OCI-LY3 (cell line): ENCODE measurements at regions not wholly inside any gene's neighbourhood (a gene's known extent, or its start where the extent isn't known, plus 50 kb on each side); places are given as distances from the start of the nearest gene placed in this dataset.

Source experiments
- H2AFZ ChIP-seq: fragments of 200-600, 300-600 bp; shearing (Covaris generic); 2 replicates; pipeline ENCODE4 v1.6.0; 2014; ENCODE audit warnings: antibody characterized with exemption, low read depth, low read length
- H3K27ac ChIP-seq: fragments of 200-600, 300-600 bp; sonication (generic); 2 replicates; pipeline ENCODE4 v1.5.1; 2014; ENCODE audit warnings: mild to moderate bottlenecking, low read length, moderate library complexity, mixed read lengths
- H3K27me3 ChIP-seq: fragments of 200-600, 300-600 bp; sonication (generic); 2 replicates; pipeline ENCODE4 v1.6.1; 2014; ENCODE audit warnings: low read depth, low read length, mixed read lengths
- H3K36me3 ChIP-seq: fragments of 200-600, 300-600 bp; sonication (generic); replicated peaks from 2 replicates; pipeline ENCODE3; 2014; ENCODE audit warnings: low read depth, low read length, mixed read lengths
- H3K4me1 ChIP-seq: fragments of 300-600, 200-600 bp; sonication (generic); 2 replicates; pipeline ENCODE4 v1.6.1; 2014; ENCODE audit warnings: low read length, mixed read lengths
- H3K4me2 ChIP-seq: fragments of 200-600, 300-600 bp; sonication (generic); 2 replicates; pipeline ENCODE4 v1.6.1; 2014; ENCODE audit warnings: low read length, mixed read lengths
- H3K4me3 ChIP-seq: fragments of 300-600, 200-600 bp; sonication (generic); 2 replicates; pipeline ENCODE4 v1.5.1; 2014; ENCODE audit warnings: antibody characterized with exemption, mild to moderate bottlenecking, low read length, moderate library complexity
- H3K79me2 ChIP-seq: fragments of 300-600, 200-600 bp; shearing (Covaris generic); 2 replicates; pipeline ENCODE4 v1.6.1; 2014; ENCODE audit warnings: mild to moderate bottlenecking, low read length, mixed read lengths
- H3K9ac ChIP-seq: fragments of 300-600, 200-600 bp; shearing (Covaris generic); 2 replicates; pipeline ENCODE4 v1.6.0; 2014; ENCODE audit warnings: mild to moderate bottlenecking, low read length, moderate library complexity
- H3K9me3 ChIP-seq: fragments of 200-600, 300-600 bp; shearing (Covaris generic); 2 replicates; pipeline ENCODE4 v1.6.1; 2014; ENCODE audit warnings: low read length, mixed read lengths; ENCODE audit not compliant: insufficient read depth
- H4K20me1 ChIP-seq: fragments of 200-600, 300-600 bp; sonication (generic); 2 replicates; pipeline ENCODE4 v1.6.1; 2016; ENCODE audit warnings: low read length, mixed read lengths; ENCODE audit not compliant: insufficient read depth
- CTCF ChIP-seq: fragments of 200-600, 300-600 bp; sonication (generic); IDR thresholded peaks from 2 replicates; pipeline ENCODE4 v1.5.1; 2014; ENCODE audit warnings: antibody characterized with exemption, low read length, low read depth
- EZH2phosphoT487 ChIP-seq: fragments of 200-600 bp; shearing (Covaris generic); IDR thresholded peaks from 2 replicates; pipeline ENCODE4 v1.6.1; 2018; ENCODE audit warnings: antibody characterized with exemption, mixed run types, low read depth

GRCh38 chr2:67516362-67516761 is 119.2 kb downstream of the ETAA1 start:
- H3K4me3 ChIP-seq = no peak overlapping the region
- TF ChIP-seq EZH2phosphoT487 (no peak), CTCF (no peak)
- no peak overlapping the region for H3K4me2 ChIP-seq
- no peaks in the 10 kb centered on the region for H3K79me2 ChIP-seq
- no peaks in the 10 kb centered on the region for H3K36me3 ChIP-seq
- no peaks in the 10 kb centered on the region for H3K4me1 ChIP-seq
- H3K27ac ChIP-seq = no peak overlapping the region
- H4K20me1 ChIP-seq = no peaks in the 10 kb centered on the region
- H2AFZ ChIP-seq = no peak overlapping the region
- no peaks in the 10 kb centered on the region for H3K9me3 ChIP-seq
- H3K9ac ChIP-seq = no peak overlapping the region
- no peaks in the 10 kb centered on the region for H3K27me3 ChIP-seq

- H2AFZ ChIP-seq = no peak overlapping the region
- no peaks in the 10 kb centered on the region for H4K20me1 ChIP-seq
- no peak overlapping the region for H3K4me2 ChIP-seq
- no peak overlapping the region for H3K4me3 ChIP-seq
- no peaks in the 10 kb centered on the region for H3K36me3 ChIP-seq
- no peaks in the 10 kb centered on the region for H3K4me1 ChIP-seq
- H3K27me3 ChIP-seq = no peaks in the 10 kb centered on the region
- no peak for TF ChIP-seq EZH2phosphoT487
- no peak for TF ChIP-seq CTCF
- H3K9me3 ChIP-seq = no peaks in the 10 kb centered on the region
- no peak overlapping the region for H3K9ac ChIP-seq
- no peak overlapping the region for H3K27ac ChIP-seq
- H3K79me2 ChIP-seq = no peaks in the 10 kb centered on the region
These were observed 119.9 kb downstream of the ETAA1 start for GRCh38 chr2:67516899-67517530.

GRCh38 chr2:67522148-67522547 is 125.0 kb downstream of the ETAA1 start:
- no peaks in the 10 kb centered on the region for H3K9me3 ChIP-seq
- H3K4me1 ChIP-seq = no peaks in the 10 kb centered on the region
- H3K79me2 ChIP-seq = no peaks in the 10 kb centered on the region

GRCh38 chr2:67524213-67524612 is 127.1 kb downstream of the ETAA1 start:
- H3K79me2 ChIP-seq = no peaks in the 10 kb centered on the region
- H3K27ac ChIP-seq = no peak overlapping the region
- H3K9ac ChIP-seq = no peak overlapping the region
- no peaks in the 10 kb centered on the region for H3K9me3 ChIP-seq
- TF ChIP-seq EZH2phosphoT487 (no peak), CTCF (no peak)
- no peak overlapping the region for H3K4me3 ChIP-seq
- no peaks in the 10 kb centered on the region for H4K20me1 ChIP-seq
- H3K4me2 ChIP-seq = no peak overlapping the region
- no peaks in the 10 kb centered on the region for H3K36me3 ChIP-seq
- H2AFZ ChIP-seq = no peak overlapping the region
- no peaks in the 10 kb centered on the region for H3K4me1 ChIP-seq
- no peaks in the 10 kb centered on the region for H3K27me3 ChIP-seq

More at GRCh38 chr2:67522148-67522547, 125.0 kb downstream of the ETAA1 start:
- Histone ChIP-seq H4K20me1 (no peaks in the 10 kb centered on the region), H2AFZ (no peak overlapping the region), H3K36me3 (no peaks in the 10 kb centered on the region), H3K9ac (no peak overlapping the region), H3K4me3 (no peak overlapping the region), H3K4me2 (no peak overlapping the region), H3K27ac (no peak overlapping the region), H3K27me3 (no peaks in the 10 kb centered on the region)
- no peak for TF ChIP-seq CTCF
- TF ChIP-seq EZH2phosphoT487 = no peak
